Ovary (tissue), 7 donors: ENCODE measurements at regions not wholly inside any gene's neighbourhood (a gene's known extent, or its start where the extent isn't known, plus 50 kb on each side); places are given as distances from the start of the nearest gene placed in this dataset.

Experiments
- DNase-seq, 5 donors: peaks; one replicate each; pipeline ENCODE4 v3.0.0-alpha.2; 2019 to 2020
- H3K27ac ChIP-seq, 2 donors: fragments of 200-600 bp; one replicate each; pipeline versions ENCODE4 v1.5.1 to v1.8.0; 2019 to 2022
- H3K27me3 ChIP-seq: fragments of 200-600 bp; one replicate; pipeline ENCODE4 v1.8.0; 2022
- H3K36me3 ChIP-seq: fragments of 200-600 bp; sonication (generic); one replicate; pipeline ENCODE4 v1.5.1; 2019
- H3K4me1 ChIP-seq: one replicate; pipeline ENCODE4 v1.8.1; 2013; ENCODE audit warnings: mild to moderate bottlenecking, moderate library complexity; ENCODE audit not compliant: insufficient read depth
- H3K4me3 ChIP-seq: fragments of 200-600 bp; sonication (generic); one replicate; pipeline ENCODE4 v1.5.1; 2017
- H3K9me3 ChIP-seq, 2 donors: fragments of 200-600 bp in 1 of 2; sonication (generic) in 1 of 2; one replicate each; pipeline versions ENCODE4 v1.5.1 to v1.8.1; 2013 to 2019; ENCODE audit warnings: mild to moderate bottlenecking in 1 of 2, moderate library complexity in 1 of 2
- CTCF ChIP-seq, 3 donors: fragments of 450-650 bp in 2 of 3; fragments of 200-600 bp in 1 of 3; IDR thresholded peaks; one replicate each; pipeline versions ENCODE4 v1.5.1 to v1.8.0; 2016 to 2022; ENCODE audit warnings: antibody characterized with exemption in 3 of 3, mild to moderate bottlenecking in 1 of 3
- EP300 ChIP-seq: sonication (generic); formaldehyde crosslinking; IDR thresholded peaks from one replicate; pipeline ENCODE4 v1.6.1; 2017; ENCODE audit warnings: antibody characterized with exemption
- POLR2A ChIP-seq: fragments of 450-650 bp; IDR thresholded peaks from one replicate; pipeline ENCODE4 v1.6.1; 2017; ENCODE audit warnings: antibody characterized with exemption, mild to moderate bottlenecking, moderate library complexity
- WGBS, 3 donors: extraction: QIAGEN DNeasy Blood & Tissue Kit in 1 of 3; methylation state at CpG; one replicate each; pipeline versions ENCODE4 v1.1.5 to v1.1.7; 2013 to 2017; 5-methylcytosine and 5-hydroxymethylcytosine counted together
- intact Hi-C, 4 donors: fragments of 100-400 bp; cut with DNase I; formaldehyde crosslinking; loops; one replicate each; pipeline versions ENCODE4 v1.11.0 to v1.15.1; 2022 to 2023
- donor health status: DM: no; HTN: no; CAD: no; lungs with moderate emphysema.
- donor health status: DM: no; HTN: no; CAD: no.
- donor health status: Bipolar disorder and iron deficiency.
- donor health status: DM: no; HTN: no; CAD: no.
- donor health status: DM: yes; HTN: yes; CAD: no.

DNA sequence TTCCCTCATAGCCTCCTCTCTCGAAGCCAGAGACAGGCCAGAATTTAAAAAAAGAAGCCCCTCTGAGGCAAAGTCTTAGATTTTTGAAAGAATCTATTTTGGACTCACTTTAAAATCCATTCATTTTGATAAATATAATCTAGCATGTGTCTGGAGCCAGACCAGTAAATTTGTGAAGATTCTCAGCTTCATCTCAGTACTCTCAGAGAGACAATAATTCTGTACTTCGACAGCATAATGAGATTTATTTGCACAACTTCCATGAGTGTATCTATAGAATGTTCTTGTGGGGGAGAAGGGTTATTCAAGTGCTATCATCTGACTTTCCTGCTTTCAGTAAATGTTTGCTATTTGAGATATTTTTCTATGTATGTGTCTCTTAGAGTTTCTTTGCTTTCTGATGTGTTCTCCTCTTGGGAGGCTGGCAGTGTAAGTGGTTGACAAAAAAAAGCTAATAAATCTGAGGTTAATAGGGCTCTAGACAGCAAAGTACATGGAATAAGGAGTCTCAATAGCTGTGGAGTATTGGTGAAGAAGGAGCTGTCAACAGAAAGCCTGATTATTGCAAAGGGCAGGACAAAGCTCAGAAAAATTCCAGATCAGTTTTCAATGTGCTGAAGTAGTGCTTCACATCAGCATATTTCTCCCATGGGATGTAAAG, 223.0 kb downstream of the PTBP2 start:
- WGBS, 3 donors = 13 to 18% (median 14%) methylated on average over 2 of the region's 2 CpGs
- DNase-seq = no peak
- Histone ChIP-seq H3K4me1 (no peaks in the 10 kb centered on the region), H3K27me3 (no peaks in the 10 kb centered on the region), H3K27ac (no peak overlapping the region), H3K4me3 (no peak overlapping the region), H3K36me3 (no peaks in the 10 kb centered on the region), H3K9me3 (no peaks in the 10 kb centered on the region)
- intact Hi-C loops = no loop called here
- TF ChIP-seq EP300 = no peak
- TF ChIP-seq CTCF (IDR thresholded peaks at IDR 0.05) = no peak
- TF ChIP-seq POLR2A = no peak

DNA sequence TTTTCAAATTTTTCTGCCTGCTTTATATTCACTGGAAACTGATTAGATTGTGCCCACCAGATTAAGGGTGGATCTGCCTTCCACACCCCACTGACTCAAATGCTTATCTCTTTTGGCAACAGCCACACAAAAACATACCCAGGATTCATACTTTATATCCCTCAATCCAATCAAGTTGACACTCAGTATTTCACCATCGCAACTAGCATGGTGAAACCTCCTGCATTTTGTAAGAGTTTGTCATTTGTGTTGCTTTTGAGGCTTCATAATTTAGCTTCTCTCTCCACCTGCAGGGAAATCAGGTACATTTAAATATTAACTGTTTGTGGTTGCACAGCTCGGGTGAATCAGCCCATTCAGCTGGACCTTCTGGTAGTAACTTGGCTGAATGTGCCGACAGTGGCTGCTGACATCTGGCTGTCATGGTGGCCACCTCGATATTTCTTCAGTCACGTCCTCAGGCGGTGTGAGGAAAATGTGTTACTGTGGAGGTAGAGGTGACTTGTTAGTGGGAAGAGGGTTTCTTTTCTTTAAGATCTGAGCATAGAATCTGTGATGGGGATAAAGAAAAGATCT, 224.0 kb downstream of the PTBP2 start:
- H3K9me3 ChIP-seq = no peaks in the 10 kb centered on the region
- no peak overlapping the region for H3K27ac ChIP-seq
- DNase-seq = no peak
- no peak overlapping the region for H3K4me3 ChIP-seq
- TF ChIP-seq CTCF (IDR thresholded peaks at IDR 0.05) (no peak), EP300 (no peak), POLR2A (no peak)
- H3K27me3 ChIP-seq = no peaks in the 10 kb centered on the region
- no peaks in the 10 kb centered on the region for H3K36me3 ChIP-seq
- H3K4me1 ChIP-seq = no peaks in the 10 kb centered on the region
- intact Hi-C loops = no loop called here
- WGBS, 3 donors = 93% methylated on average over 6 of the region's 6 CpGs

DNA sequence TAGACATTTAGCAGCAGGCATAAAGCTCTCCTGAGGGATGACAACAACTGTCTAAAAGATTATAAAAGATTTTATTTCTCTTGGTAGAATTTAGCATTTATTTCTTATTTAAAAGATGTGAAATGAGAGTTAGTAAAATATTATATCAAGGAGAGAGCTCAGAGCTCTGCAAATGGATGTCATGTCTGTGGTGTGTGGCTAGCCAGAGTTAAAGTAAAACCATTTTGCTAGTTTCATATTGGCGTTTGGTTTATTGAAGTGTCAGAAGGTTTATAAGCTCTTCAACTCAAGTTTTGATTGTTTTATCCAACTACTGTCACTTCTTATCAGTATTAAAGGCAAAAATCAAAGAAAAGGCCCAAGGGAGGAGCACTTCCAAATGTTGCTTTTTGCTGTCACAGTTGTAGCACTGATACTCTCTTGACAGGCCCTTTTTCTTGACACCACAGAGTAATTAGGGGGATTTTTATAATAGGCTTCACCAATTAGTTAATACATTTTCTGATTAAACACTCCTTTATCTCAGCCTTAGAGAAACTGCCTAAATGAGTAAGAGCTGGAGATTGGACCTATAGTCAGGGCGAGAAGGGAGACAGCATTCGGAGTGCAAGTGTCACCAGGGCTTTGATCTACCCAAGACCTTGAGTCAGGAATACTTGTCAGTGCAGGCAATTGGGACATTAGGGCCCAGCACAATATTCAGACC, 233.9 kb downstream of the PTBP2 start:
- H3K27ac ChIP-seq = no peak overlapping the region
- no peaks in the 10 kb centered on the region for H3K4me1 ChIP-seq
- H3K27me3 ChIP-seq = no peaks in the 10 kb centered on the region
- TF ChIP-seq EP300 (no peak), CTCF (IDR thresholded peaks at IDR 0.05) (no peak), POLR2A (no peak)
- no peak for DNase-seq
- no peaks in the 10 kb centered on the region for H3K9me3 ChIP-seq
- no peaks in the 10 kb centered on the region for H3K36me3 ChIP-seq
- intact Hi-C loops = no loop called here
- WGBS, 3 donors = 78 to 81% (median 80%) methylated on average over 3 of the region's 3 CpGs
- H3K4me3 ChIP-seq = no peak overlapping the region

DNA sequence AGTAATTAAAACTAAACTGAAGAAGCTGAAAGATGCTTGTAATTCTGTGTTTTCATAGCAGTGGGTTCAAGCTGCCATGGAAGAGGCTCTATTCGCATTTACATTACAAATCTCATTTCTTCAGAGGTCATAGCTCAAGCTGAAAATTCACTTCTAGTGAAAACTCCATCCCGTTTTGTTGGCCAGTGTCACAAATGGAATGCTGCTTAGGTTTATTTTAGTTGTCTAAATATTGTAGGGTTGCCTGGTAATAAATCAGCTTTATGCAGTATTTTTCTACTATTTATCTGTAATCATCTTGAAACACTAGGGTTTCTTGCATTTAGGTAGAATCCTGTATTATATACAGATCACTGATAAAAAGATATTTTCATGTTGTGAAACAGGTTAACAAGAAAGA, 240.6 kb downstream of the PTBP2 start:
- H3K36me3 ChIP-seq = no peaks in the 10 kb centered on the region
- no peak for TF ChIP-seq POLR2A
- TF ChIP-seq CTCF (IDR thresholded peaks at IDR 0.05) = no peak
- no peak for TF ChIP-seq EP300
- no peaks in the 10 kb centered on the region for H3K4me1 ChIP-seq
- intact Hi-C loops = no loop called here
- no peaks in the 10 kb centered on the region for H3K9me3 ChIP-seq
- 48 to 62% (median 53%) methylated on average over 2 of the region's 2 CpGs for WGBS, 3 donors
- H3K4me3 ChIP-seq = no peak overlapping the region
- H3K27me3 ChIP-seq = no peaks in the 10 kb centered on the region
- DNase-seq = no peak
- no peak overlapping the region for H3K27ac ChIP-seq
